Thymus (tissue), 11 donors: ENCODE measurements at regions not wholly inside any gene's neighbourhood (a gene's known extent, or its start where the extent isn't known, plus 50 kb on each side); places are given as distances from the start of the nearest gene placed in this dataset.
A peak's percentile ranks its signal among the peaks of the same experiment; 100 is the strongest.

Experiments used
- DNase-seq, 9 donors: peaks; one replicate each; pipeline ENCODE4 v3.0.0-alpha.2; 2013; ENCODE audit warnings: low spot score in 9 of 9, low read depth in 6 of 9, missing footprints in 1 of 9
- H3K27ac ChIP-seq, 2 donors: one replicate each; pipeline ENCODE4 v1.5.1; 2013; ENCODE audit warnings: control low read depth in 1 of 2, low read depth in 1 of 2, low read length in 1 of 2, mild to moderate bottlenecking in 1 of 2, moderate library complexity in 1 of 2
- H3K27me3 ChIP-seq, 2 donors: one replicate each; pipeline ENCODE4 v1.5.1; 2013; ENCODE audit warnings: low read length in 1 of 2; ENCODE audit not compliant: control insufficient read depth in 2 of 2, insufficient read depth in 1 of 2
- H3K36me3 ChIP-seq, 2 donors: one replicate each; pipeline ENCODE4 v1.5.1; 2013; ENCODE audit warnings: low read length in 1 of 2, mild to moderate bottlenecking in 1 of 2, moderate library complexity in 1 of 2; ENCODE audit not compliant: control insufficient read depth in 2 of 2, insufficient read depth in 2 of 2
- H3K4me1 ChIP-seq, 2 donors: one replicate each; pipeline ENCODE4 v1.5.1; 2013; ENCODE audit warnings: low read length in 2 of 2; ENCODE audit not compliant: control insufficient read depth in 2 of 2, insufficient read depth in 2 of 2
- H3K4me3 ChIP-seq, 2 donors: one replicate each; pipeline ENCODE4 v1.5.1; 2013; ENCODE audit warnings: low read length in 2 of 2, control low read depth in 1 of 2, mild to moderate bottlenecking in 1 of 2
- H3K9me3 ChIP-seq, 2 donors: one replicate each; pipeline ENCODE4 v1.5.1; 2013; ENCODE audit warnings: low read length in 1 of 2, mild to moderate bottlenecking in 1 of 2; ENCODE audit not compliant: control insufficient read depth in 2 of 2, insufficient read depth in 1 of 2
- WGBS: extraction: QIAGEN DNeasy Blood & Tissue Kit; methylation state at CpG from one replicate; pipeline ENCODE4 v1.1.7; 2013; 5-methylcytosine and 5-hydroxymethylcytosine counted together
- donor health status: healthy.

GRCh38 chr5:166257661-166258060 is 2033.8 kb upstream of the WWC1 start:
- DNase-seq, result no peak
- 93% methylated on average over 4 of the region's 4 CpGs for WGBS

GRCh38 chr5:166262395-166262794 is 2029.0 kb upstream of the WWC1 start:
- H3K4me1 ChIP-seq, result no peaks in the 10 kb centered on the region
- WGBS, result 98% methylated on average over 3 of the region's 3 CpGs
- no peak for DNase-seq

More at GRCh38 chr5:166257661-166258060, 2033.8 kb upstream of the WWC1 start:
- no peaks in the 10 kb centered on the region for H3K4me1 ChIP-seq
- no peaks in the 10 kb centered on the region for H3K27me3 ChIP-seq
- H3K36me3 ChIP-seq, result no peaks in the 10 kb centered on the region
- H3K9me3 ChIP-seq, result peaks cover 0 to 1% of the 10 kb centered on the region in 2 donors
- H3K4me3 ChIP-seq, result no peak overlapping the region
- no peak overlapping the region for H3K27ac ChIP-seq

GRCh38 chr5:166267907-166268306 is 2023.5 kb upstream of the WWC1 start:
- H3K4me1 ChIP-seq, result no peaks in the 10 kb centered on the region
- H3K27ac ChIP-seq, result no peak overlapping the region
- WGBS, result 94% methylated on average over 4 of the region's 4 CpGs
- H3K4me3 ChIP-seq, result no peak overlapping the region
- no peaks in the 10 kb centered on the region for H3K27me3 ChIP-seq
- H3K36me3 ChIP-seq, result no peaks in the 10 kb centered on the region
- DNase-seq, result no peak
- H3K9me3 ChIP-seq, result no peaks in the 10 kb centered on the region

More at GRCh38 chr5:166262395-166262794, 2029.0 kb upstream of the WWC1 start:
- Histone ChIP-seq H3K9me3 (no peaks in the 10 kb centered on the region), H3K4me3 (no peak overlapping the region), H3K27ac (no peak overlapping the region), H3K36me3 (no peaks in the 10 kb centered on the region), H3K27me3 (no peaks in the 10 kb centered on the region)

GRCh38 chr5:166270712-166271111 is 2020.7 kb upstream of the WWC1 start:
- Histone ChIP-seq H3K27me3 (no peaks in the 10 kb centered on the region), H3K4me3 (no peak overlapping the region), H3K27ac (no peak overlapping the region), H3K9me3 (no peaks in the 10 kb centered on the region), H3K36me3 (no peaks in the 10 kb centered on the region), H3K4me1 (no peaks in the 10 kb centered on the region)
- 94% methylated on average over 2 of the region's 2 CpGs for WGBS
- no peak for DNase-seq

GRCh38 chr5:166276006-166276405 is 2015.4 kb upstream of the WWC1 start:
- Histone ChIP-seq H3K36me3 (no peaks in the 10 kb centered on the region), H3K4me1 (no peaks in the 10 kb centered on the region), H3K4me3 (no peak overlapping the region), H3K9me3 (peaks cover 0 to 4% of the 10 kb centered on the region in 2 donors), H3K27ac (no peak overlapping the region), H3K27me3 (no peaks in the 10 kb centered on the region)
- DNase-seq, result no peak

- H3K4me3 ChIP-seq, result no peak overlapping the region
- DNase-seq, result no peak
- H3K4me1 ChIP-seq, result no peaks in the 10 kb centered on the region
- H3K36me3 ChIP-seq, result no peaks in the 10 kb centered on the region
- WGBS, result 78% methylated on average over 3 of the region's 3 CpGs
- H3K27me3 ChIP-seq, result no peaks in the 10 kb centered on the region
- no peak overlapping the region for H3K27ac ChIP-seq
- peaks cover 0 to 4% of the 10 kb centered on the region in 2 donors for H3K9me3 ChIP-seq
These were observed 2011.6 kb upstream of the WWC1 start for GRCh38 chr5:166279828-166280227.

GRCh38 chr5:166281433-166281832 is 2010.0 kb upstream of the WWC1 start:
- Histone ChIP-seq H3K4me1 (no peaks in the 10 kb centered on the region), H3K36me3 (no peaks in the 10 kb centered on the region), H3K27me3 (no peaks in the 10 kb centered on the region), H3K9me3 (peaks cover 0 to 4% of the 10 kb centered on the region in 2 donors), H3K4me3 (no peak overlapping the region), H3K27ac (no peak overlapping the region)
- WGBS, result 83% methylated on average over 2 of the region's 2 CpGs
- DNase-seq, result peak in 1 of 9 donors; percentile 2

GRCh38 chr5:166282939-166283338 is 2008.5 kb upstream of the WWC1 start:
- Histone ChIP-seq H3K27ac (no peak overlapping the region), H3K4me3 (no peak overlapping the region), H3K27me3 (no peaks in the 10 kb centered on the region), H3K4me1 (no peaks in the 10 kb centered on the region), H3K36me3 (no peaks in the 10 kb centered on the region), H3K9me3 (peaks cover 0 to 4% of the 10 kb centered on the region in 2 donors)
- 94% methylated on average over 3 of the region's 3 CpGs for WGBS
- DNase-seq, result no peak

GRCh38 chr5:166285361-166285760 is 2006.1 kb upstream of the WWC1 start:
- 74% methylated on average over 2 of the region's 2 CpGs for WGBS
- DNase-seq, result no peak
- no peaks in the 10 kb centered on the region for H3K27me3 ChIP-seq

GRCh38 chr5:166286832-166287231 is 2004.6 kb upstream of the WWC1 start:
- DNase-seq, result no peak
- H3K9me3 ChIP-seq, result no peaks in the 10 kb centered on the region
- 94% methylated on average over 3 of the region's 3 CpGs for WGBS

More at GRCh38 chr5:166285361-166285760, 2006.1 kb upstream of the WWC1 start:
- no peaks in the 10 kb centered on the region for H3K36me3 ChIP-seq
- no peak overlapping the region for H3K27ac ChIP-seq
- H3K9me3 ChIP-seq, result no peaks in the 10 kb centered on the region
- no peaks in the 10 kb centered on the region for H3K4me1 ChIP-seq
- no peak overlapping the region for H3K4me3 ChIP-seq

More at GRCh38 chr5:166286832-166287231, 2004.6 kb upstream of the WWC1 start:
- Histone ChIP-seq H3K27me3 (no peaks in the 10 kb centered on the region), H3K4me3 (no peak overlapping the region), H3K4me1 (no peaks in the 10 kb centered on the region), H3K36me3 (no peaks in the 10 kb centered on the region), H3K27ac (no peak overlapping the region)
